Type B pancreatic cell (in vitro differentiated cells): ENCODE measurements at regions not wholly inside any gene's neighbourhood (a gene's known extent, or its start where the extent isn't known, plus 50 kb on each side); places are given as distances from the start of the nearest gene placed in this dataset.

ENCODE experiments used
- DNase-seq: peaks from one replicate; pipeline ENCODE4 v3.0.0; 2021; ENCODE audit warnings: mixed read lengths; ENCODE audit not compliant: unreplicated experiment; ENCODE audit errors: extremely low spot score
- H3K27ac Mint-ChIP-seq: 2 replicates; pipeline ENCODE4 v1.8.0; 2021; ENCODE audit warnings: mild to moderate bottlenecking, mixed read lengths
- H3K27me3 Mint-ChIP-seq: 2 replicates; pipeline ENCODE4 v1.8.0; 2021; ENCODE audit warnings: mixed read lengths
- H3K36me3 Mint-ChIP-seq: 2 replicates; pipeline ENCODE4 v1.8.0; 2021; ENCODE audit warnings: mixed read lengths
- H3K4me1 Mint-ChIP-seq: one replicate; pipeline ENCODE4 v1.8.0; 2021; ENCODE audit warnings: mixed read lengths; ENCODE audit not compliant: unreplicated experiment
- H3K4me3 Mint-ChIP-seq: 2 replicates; pipeline ENCODE4 v1.8.0; 2021; ENCODE audit warnings: mild to moderate bottlenecking, mixed read lengths
- H3K9me3 Mint-ChIP-seq: 2 replicates; pipeline ENCODE4 v1.8.0; 2021; ENCODE audit warnings: mixed read lengths
- TF ChIP-seq, protein P1 (sequence below): fragments of 200-600 bp; sonication (generic); conservative IDR thresholded peaks from 2 replicates; pipeline ENCODE4 v1.5.0; 2021; ENCODE audit warnings: antibody characterized with exemption, mild to moderate bottlenecking

DNA sequence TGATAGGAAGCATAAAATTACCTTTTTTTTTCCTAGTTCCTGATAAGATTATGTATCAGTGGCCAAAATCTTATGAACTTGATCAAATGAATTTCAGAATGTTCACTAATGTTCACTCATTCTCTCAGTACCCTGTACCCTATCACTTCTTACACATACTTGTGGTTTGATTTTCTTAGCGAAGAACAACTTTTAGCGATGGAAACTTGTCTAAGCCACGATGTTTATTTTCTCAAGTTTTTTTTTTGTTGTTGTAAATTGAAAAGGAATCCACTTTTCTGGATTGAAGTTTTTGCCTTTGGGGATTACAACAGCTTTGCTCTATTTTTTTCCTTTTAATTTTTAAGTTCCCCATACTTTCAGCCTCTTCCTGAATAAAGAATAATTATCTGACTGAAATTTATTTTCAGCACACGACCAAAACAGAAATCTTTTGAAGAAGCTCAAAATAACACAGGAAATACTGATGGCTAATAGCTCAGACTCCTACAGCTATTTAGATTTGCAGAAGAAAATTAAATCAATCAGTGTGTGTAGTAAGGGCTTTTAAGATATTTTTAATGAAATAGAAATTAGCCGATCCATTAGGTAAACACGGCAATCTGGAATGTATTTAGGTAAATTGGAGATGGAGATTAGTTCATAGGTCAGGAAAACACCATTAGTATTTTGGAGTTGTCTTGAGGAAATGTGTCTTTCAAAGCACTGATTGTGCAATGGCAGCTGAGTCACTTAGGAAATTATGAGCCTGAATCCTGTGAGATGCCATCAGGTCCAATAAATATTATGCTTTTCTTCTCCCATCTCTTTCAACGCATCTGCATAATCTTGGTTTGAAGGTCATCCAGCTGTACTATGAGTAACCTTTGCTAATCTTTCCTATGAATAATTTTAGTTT lies 217.5 kb downstream of the GJA1 start:
- Mint-ChIP-seq H3K36me3 (no peaks in the 10 kb centered on the region), H3K27me3 (no peaks in the 10 kb centered on the region), H3K4me1 (peaks cover 7% of the 10 kb centered on the region), H3K9me3 (no peaks in the 10 kb centered on the region), H3K27ac (no peak overlapping the region), H3K4me3 (no peak overlapping the region)
- DNase-seq: no peak
- TF ChIP-seq, protein P1, sequence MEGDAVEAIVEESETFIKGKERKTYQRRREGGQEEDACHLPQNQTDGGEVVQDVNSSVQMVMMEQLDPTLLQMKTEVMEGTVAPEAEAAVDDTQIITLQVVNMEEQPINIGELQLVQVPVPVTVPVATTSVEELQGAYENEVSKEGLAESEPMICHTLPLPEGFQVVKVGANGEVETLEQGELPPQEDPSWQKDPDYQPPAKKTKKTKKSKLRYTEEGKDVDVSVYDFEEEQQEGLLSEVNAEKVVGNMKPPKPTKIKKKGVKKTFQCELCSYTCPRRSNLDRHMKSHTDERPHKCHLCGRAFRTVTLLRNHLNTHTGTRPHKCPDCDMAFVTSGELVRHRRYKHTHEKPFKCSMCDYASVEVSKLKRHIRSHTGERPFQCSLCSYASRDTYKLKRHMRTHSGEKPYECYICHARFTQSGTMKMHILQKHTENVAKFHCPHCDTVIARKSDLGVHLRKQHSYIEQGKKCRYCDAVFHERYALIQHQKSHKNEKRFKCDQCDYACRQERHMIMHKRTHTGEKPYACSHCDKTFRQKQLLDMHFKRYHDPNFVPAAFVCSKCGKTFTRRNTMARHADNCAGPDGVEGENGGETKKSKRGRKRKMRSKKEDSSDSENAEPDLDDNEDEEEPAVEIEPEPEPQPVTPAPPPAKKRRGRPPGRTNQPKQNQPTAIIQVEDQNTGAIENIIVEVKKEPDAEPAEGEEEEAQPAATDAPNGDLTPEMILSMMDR: no peak

DNA sequence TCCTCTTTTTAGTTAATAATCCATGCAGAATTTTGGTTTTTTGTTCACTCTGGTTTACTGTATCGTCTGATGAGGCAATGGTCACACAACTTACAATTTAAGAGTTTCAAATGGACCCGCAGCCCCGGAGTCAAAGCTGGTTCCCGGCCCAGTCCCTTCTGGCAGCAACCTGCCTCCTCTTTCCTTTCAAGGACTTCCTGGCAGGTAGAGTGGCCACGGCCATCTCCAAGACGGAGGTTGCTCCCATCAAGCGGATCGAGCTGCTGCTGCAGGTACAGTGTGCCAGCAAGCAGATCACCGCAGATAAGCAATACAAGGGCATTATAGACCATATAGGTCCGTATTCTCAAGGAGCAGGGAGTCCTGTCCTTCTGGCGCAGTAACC lies 218.2 kb downstream of the GJA1 start:
- TF ChIP-seq, protein P1: no peak
- Mint-ChIP-seq H3K36me3 (no peaks in the 10 kb centered on the region), H3K4me1 (peaks cover 7% of the 10 kb centered on the region), H3K4me3 (no peak overlapping the region), H3K9me3 (no peaks in the 10 kb centered on the region), H3K27me3 (no peaks in the 10 kb centered on the region), H3K27ac (no peak overlapping the region)
- DNase-seq: no peak

DNA sequence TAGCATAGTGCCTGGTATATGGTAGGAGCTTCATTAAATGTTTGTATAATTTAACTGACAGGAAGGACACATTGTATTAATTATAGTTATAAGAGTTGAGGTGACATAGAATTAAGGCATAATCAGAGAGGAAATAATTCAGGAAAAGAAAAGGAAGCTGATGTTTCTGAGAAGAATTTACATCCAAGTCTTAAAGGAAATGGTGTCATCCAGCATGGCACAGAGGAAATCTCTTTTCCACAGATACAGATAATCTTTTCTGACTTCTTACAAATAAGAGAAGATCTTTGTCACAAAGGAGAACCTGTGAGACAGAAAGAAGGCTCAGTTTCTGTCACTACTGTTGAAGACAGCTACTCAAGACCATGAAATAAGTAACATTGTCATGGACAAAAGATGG lies 222.5 kb downstream of the GJA1 start:
- H3K27me3 Mint-ChIP-seq: no peaks in the 10 kb centered on the region
- H3K27ac Mint-ChIP-seq: no peak overlapping the region
- no peaks in the 10 kb centered on the region for H3K36me3 Mint-ChIP-seq
- H3K4me3 Mint-ChIP-seq: no peak overlapping the region
- TF ChIP-seq, protein P1: no peak
- no peaks in the 10 kb centered on the region for H3K9me3 Mint-ChIP-seq
- H3K4me1 Mint-ChIP-seq: peaks cover 7% of the 10 kb centered on the region
- no peak for DNase-seq

DNA sequence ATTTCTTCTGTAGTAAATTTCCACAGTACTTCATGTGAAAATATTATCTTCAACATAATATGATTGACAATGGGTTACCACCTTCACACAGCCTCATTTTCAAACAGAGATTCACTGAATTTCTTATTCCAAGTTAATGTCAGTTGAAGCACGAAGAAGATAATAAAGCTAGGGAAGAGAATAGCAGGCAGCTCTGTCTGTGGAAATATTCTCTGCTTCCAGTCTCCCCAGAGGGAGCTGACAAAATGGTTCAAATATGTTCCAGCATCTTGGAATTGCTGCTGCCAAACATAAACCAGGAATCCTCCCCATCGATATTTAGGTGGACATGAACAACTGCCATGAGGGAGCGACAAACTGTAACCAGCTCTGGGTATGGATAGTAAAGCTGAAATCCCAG lies 224.8 kb downstream of the GJA1 start:
- Mint-ChIP-seq H3K36me3 (no peaks in the 10 kb centered on the region), H3K27ac (no peak overlapping the region), H3K4me3 (no peak overlapping the region), H3K9me3 (no peaks in the 10 kb centered on the region), H3K4me1 (peaks cover 7% of the 10 kb centered on the region), H3K27me3 (no peaks in the 10 kb centered on the region)
- TF ChIP-seq, protein P1: no peak
- no peak for DNase-seq

DNA sequence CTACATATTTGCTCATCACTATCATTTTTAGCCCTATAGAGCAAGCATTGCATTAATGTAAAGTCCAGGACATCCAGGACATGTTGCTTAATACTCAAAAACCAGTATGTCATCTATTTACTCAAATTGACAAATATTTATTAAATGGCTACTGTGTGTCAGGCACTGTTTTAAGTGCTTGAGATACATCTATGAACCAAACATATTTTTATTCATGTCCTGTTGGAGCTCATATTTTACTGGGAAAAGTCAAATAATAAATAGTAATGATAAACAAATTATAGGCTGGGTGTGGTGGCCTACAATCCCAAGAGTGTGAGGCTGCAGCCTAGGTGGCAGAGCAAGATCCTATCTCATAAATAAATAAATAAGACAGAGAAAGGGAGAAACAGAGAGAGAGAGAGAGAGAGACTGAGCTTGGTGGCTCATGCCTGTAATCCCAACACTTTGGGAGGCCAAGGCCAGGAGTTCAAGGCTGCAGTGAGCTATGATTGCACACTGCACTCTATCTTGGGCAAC lies 227.9 kb downstream of the GJA1 start:
- Mint-ChIP-seq H3K4me1 (peaks cover 6% of the 10 kb centered on the region), H3K36me3 (no peaks in the 10 kb centered on the region), H3K27ac (no peak overlapping the region), H3K4me3 (no peak overlapping the region), H3K9me3 (no peaks in the 10 kb centered on the region), H3K27me3 (no peaks in the 10 kb centered on the region)
- no peak for DNase-seq
- TF ChIP-seq, protein P1: no peak
